PFSK-1 (cell line): ENCODE measurements at regions not wholly inside any gene's neighbourhood (a gene's known extent, or its start where the extent isn't known, plus 50 kb on each side); places are given as distances from the start of the nearest gene placed in this dataset.

Source experiments
- FOXP2 ChIP-seq: optimal IDR thresholded peaks from 2 replicates; pipeline ENCODE3; 2011; ENCODE audit warnings: borderline replicate concordance, control low read depth, inconsistent platforms; ENCODE audit not compliant: insufficient read depth; ENCODE audit errors: extremely low read length, extremely low read depth
- POLR2AphosphoS5 ChIP-seq: IDR thresholded peaks from 2 replicates; pipeline ENCODE4 v1.6.1; 2012; ENCODE audit warnings: low read depth, mild to moderate bottlenecking, control low read depth, low read length, moderate library complexity
- REST ChIP-seq, 2 experiments: IDR thresholded peaks; 2 replicates each; pipeline versions ENCODE4 v1.6.1 to v1.8.0; 2011 to 2012; ENCODE audit warnings: low read depth in 2 of 2, low read length in 2 of 2, control low read depth in 1 of 2, inconsistent platforms in 1 of 2, mild to moderate bottlenecking in 1 of 2, moderate library complexity in 1 of 2; ENCODE audit not compliant: insufficient read depth in 1 of 2
- SIN3A ChIP-seq: IDR thresholded peaks from 2 replicates; pipeline ENCODE4 v1.6.1; 2012; ENCODE audit warnings: mild to moderate bottlenecking, low read length, moderate library complexity, borderline replicate concordance; ENCODE audit not compliant: insufficient read depth
- TAF1 ChIP-seq: IDR thresholded peaks from 2 replicates; pipeline ENCODE4 v1.6.1; 2012; ENCODE audit warnings: low read length, control low read depth, borderline replicate concordance; ENCODE audit not compliant: insufficient read depth

- TF ChIP-seq POLR2AphosphoS5 = no peak
- TF ChIP-seq TAF1 = no peak
- no peak for TF ChIP-seq FOXP2
- TF ChIP-seq SIN3A = no peak
- TF ChIP-seq REST (IDR thresholded peaks at IDR 0.05; ENCODE audit: insufficient read depth in 1 of 2, low read depth in 2 of 2, low read length in 2 of 2) = no peak
These were observed 549.9 kb upstream of the ACVR2A start for GRCh38 chr2:147294825-147295392.

GRCh38 chr2:147293991-147294824 lies 550.6 kb upstream of the ACVR2A start:
- TF ChIP-seq FOXP2 (no peak), POLR2AphosphoS5 (no peak), REST (IDR thresholded peaks at IDR 0.05; ENCODE audit: insufficient read depth in 1 of 2, low read depth in 2 of 2, low read length in 2 of 2) (no peak), TAF1 (no peak), SIN3A (no peak)

GRCh38 chr2:147288131-147288530 lies 556.7 kb upstream of the ACVR2A start:
- TF ChIP-seq REST (IDR thresholded peaks at IDR 0.05; ENCODE audit: insufficient read depth in 1 of 2, low read depth in 2 of 2, low read length in 2 of 2) = no peak
- no peak for TF ChIP-seq POLR2AphosphoS5

GRCh38 chr2:147275943-147276342 lies 568.9 kb upstream of the ACVR2A start:
- TF ChIP-seq FOXP2 (no peak), SIN3A (no peak), REST (IDR thresholded peaks at IDR 0.05; ENCODE audit: insufficient read depth in 1 of 2, low read depth in 2 of 2, low read length in 2 of 2) (no peak), TAF1 (no peak), POLR2AphosphoS5 (no peak)

- TF ChIP-seq POLR2AphosphoS5 (no peak), TAF1 (no peak), REST (IDR thresholded peaks at IDR 0.05; ENCODE audit: insufficient read depth in 1 of 2, low read depth in 2 of 2, low read length in 2 of 2) (no peak), SIN3A (no peak), FOXP2 (no peak)
These were observed 571.2 kb upstream of the ACVR2A start for GRCh38 chr2:147273628-147274027.
